SU-DHL-6 (cell line): ENCODE measurements at regions not wholly inside any gene's neighbourhood (a gene's known extent, or its start where the extent isn't known, plus 50 kb on each side); places are given as distances from the start of the nearest gene placed in this dataset.

Experiments used
- EZH2phosphoT487 ChIP-seq: fragments of 200-600 bp; sonication (generic), shearing (Covaris generic); conservative IDR thresholded peaks from 2 replicates; pipeline ENCODE4 v1.6.1; 2018; ENCODE audit warnings: mild to moderate bottlenecking, antibody characterized with exemption, low read length, moderate library complexity, mixed read lengths
- TF ChIP-seq, protein P1 (sequence below): fragments of 200-600 bp; sonication (generic); IDR thresholded peaks from one replicate; pipeline ENCODE4 v1.5.1; 2017; ENCODE audit warnings: antibody characterized with exemption, mild to moderate bottlenecking, low read length, moderate library complexity; ENCODE audit not compliant: insufficient read depth, poor library complexity, severe bottlenecking

- TF ChIP-seq, protein P1, sequence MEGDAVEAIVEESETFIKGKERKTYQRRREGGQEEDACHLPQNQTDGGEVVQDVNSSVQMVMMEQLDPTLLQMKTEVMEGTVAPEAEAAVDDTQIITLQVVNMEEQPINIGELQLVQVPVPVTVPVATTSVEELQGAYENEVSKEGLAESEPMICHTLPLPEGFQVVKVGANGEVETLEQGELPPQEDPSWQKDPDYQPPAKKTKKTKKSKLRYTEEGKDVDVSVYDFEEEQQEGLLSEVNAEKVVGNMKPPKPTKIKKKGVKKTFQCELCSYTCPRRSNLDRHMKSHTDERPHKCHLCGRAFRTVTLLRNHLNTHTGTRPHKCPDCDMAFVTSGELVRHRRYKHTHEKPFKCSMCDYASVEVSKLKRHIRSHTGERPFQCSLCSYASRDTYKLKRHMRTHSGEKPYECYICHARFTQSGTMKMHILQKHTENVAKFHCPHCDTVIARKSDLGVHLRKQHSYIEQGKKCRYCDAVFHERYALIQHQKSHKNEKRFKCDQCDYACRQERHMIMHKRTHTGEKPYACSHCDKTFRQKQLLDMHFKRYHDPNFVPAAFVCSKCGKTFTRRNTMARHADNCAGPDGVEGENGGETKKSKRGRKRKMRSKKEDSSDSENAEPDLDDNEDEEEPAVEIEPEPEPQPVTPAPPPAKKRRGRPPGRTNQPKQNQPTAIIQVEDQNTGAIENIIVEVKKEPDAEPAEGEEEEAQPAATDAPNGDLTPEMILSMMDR, result no peak
- no peak for TF ChIP-seq EZH2phosphoT487
These were observed 56.0 kb upstream of the DLK1 start for GRCh38 chr14:100670753-100671049.
